HL-60 (cell line): ENCODE measurements at regions not wholly inside any gene's neighbourhood (a gene's known extent, or its start where the extent isn't known, plus 50 kb on each side); places are given as distances from the start of the nearest gene placed in this dataset.

Experiments
- DNase-seq, 2 experiments: peaks; one replicate each; pipeline ENCODE4 v3.0.0-alpha.2; 2010 to 2020; ENCODE audit warnings: low read depth in 1 of 2, low spot score in 1 of 2
- H3K27ac ChIP-seq: fragments of 250-450 bp; sonication (Bioruptor Pico); replicated peaks from 2 replicates; pipeline ENCODE4 v1.5.1; 2020; ENCODE audit warnings: mild to moderate bottlenecking, moderate library complexity
- H3K27me3 ChIP-seq: fragments of 250-450 bp; sonication (Bioruptor Pico); 2 replicates; pipeline ENCODE4 v1.5.1; 2021; ENCODE audit warnings: mild to moderate bottlenecking, moderate library complexity; ENCODE audit not compliant: insufficient read depth, poor library complexity, severe bottlenecking
- H3K4me3 ChIP-seq: replicated peaks from 2 replicates; pipeline ENCODE4 v1.5.1; 2011; ENCODE audit warnings: mild to moderate bottlenecking, control low read depth, low read length; ENCODE audit not compliant: insufficient read depth
- CTCF ChIP-seq: IDR thresholded peaks from one replicate; pipeline ENCODE4 v1.5.1; 2011; ENCODE audit warnings: low read length, control low read depth, inconsistent platforms; ENCODE audit not compliant: insufficient read depth
- GABPA ChIP-seq: IDR thresholded peaks from 2 replicates; pipeline ENCODE4 v1.6.1; 2012; ENCODE audit warnings: low read depth
- POLR2AphosphoS5 ChIP-seq: IDR thresholded peaks from 2 replicates; pipeline ENCODE4 v1.6.1; 2012; ENCODE audit warnings: low read depth
- REST ChIP-seq: IDR thresholded peaks from 2 replicates; pipeline ENCODE4 v1.6.1; 2012; ENCODE audit warnings: low read depth; ENCODE audit not compliant: insufficient replicate concordance
- SPI1 ChIP-seq: IDR thresholded peaks from 2 replicates; pipeline ENCODE4 v1.6.1; 2012; ENCODE audit warnings: low read depth, mild to moderate bottlenecking, borderline replicate concordance

GRCh38 chr21:28458446-28458845 lies 534.2 kb downstream of the LTN1 start:
- H3K4me3 ChIP-seq = no peak overlapping the region
- TF ChIP-seq CTCF (no peak), POLR2AphosphoS5 (no peak), REST (no peak), GABPA (no peak), SPI1 (no peak)
- no peak overlapping the region for H3K27ac ChIP-seq
- DNase-seq = no peak
- peaks cover 2% of the 10 kb centered on the region for H3K27me3 ChIP-seq

GRCh38 chr21:28455253-28455600 lies 537.5 kb downstream of the LTN1 start:
- no peak for TF ChIP-seq SPI1
- no peak for TF ChIP-seq GABPA
- no peak for TF ChIP-seq REST
- no peak for TF ChIP-seq POLR2AphosphoS5
- TF ChIP-seq CTCF = no peak
- DNase-seq = no peak
- Histone ChIP-seq H3K27me3 (no peaks in the 10 kb centered on the region), H3K27ac (no peak overlapping the region), H3K4me3 (no peak overlapping the region)

- no peak overlapping the region for H3K27ac ChIP-seq
- DNase-seq = no peak
- TF ChIP-seq REST = no peak
- TF ChIP-seq GABPA = no peak
- no peak for TF ChIP-seq POLR2AphosphoS5
- TF ChIP-seq SPI1 = no peak
- TF ChIP-seq CTCF = no peak
- H3K4me3 ChIP-seq = no peak overlapping the region
- no peaks in the 10 kb centered on the region for H3K27me3 ChIP-seq
Observed at GRCh38 chr21:28454564-28455252, 538.0 kb downstream of the LTN1 start.
